Neural cell (in vitro differentiated cells): ENCODE measurements at regions not wholly inside any gene's neighbourhood (a gene's known extent, or its start where the extent isn't known, plus 50 kb on each side); places are given as distances from the start of the nearest gene placed in this dataset.

Experiments used
- EP300 ChIP-seq: fragments of 450-650 bp; conservative IDR thresholded peaks from 2 replicates; pipeline ENCODE4 v1.6.1; 2014; ENCODE audit warnings: antibody characterized with exemption, mild to moderate bottlenecking, moderate library complexity; ENCODE audit not compliant: poor library complexity, severe bottlenecking
- EZH2 ChIP-seq: fragments of 200-600, 300-800 bp; shearing (Covaris generic), sonication (generic); IDR thresholded peaks from 2 replicates; pipeline ENCODE4 v1.6.1; 2014; ENCODE audit warnings: antibody characterized with exemption, low read length, borderline replicate concordance, mild to moderate bottlenecking; ENCODE audit not compliant: insufficient read depth, poor library complexity, severe bottlenecking
- MXI1 ChIP-seq: fragments of 450-650 bp; conservative IDR thresholded peaks from 2 replicates; pipeline ENCODE4 v1.6.1; 2014; ENCODE audit warnings: antibody characterized with exemption, mild to moderate bottlenecking; ENCODE audit not compliant: poor library complexity, severe bottlenecking
- POLR2AphosphoS5 ChIP-seq: IDR thresholded peaks from 2 replicates; pipeline ENCODE4 v1.6.1; 2012
- RAD21 ChIP-seq: fragments of 450-650 bp; conservative IDR thresholded peaks from 2 replicates; pipeline ENCODE4 v1.6.1; 2014; ENCODE audit warnings: antibody characterized with exemption, mild to moderate bottlenecking, moderate library complexity
- SMC3 ChIP-seq: fragments of 450-650 bp; conservative IDR thresholded peaks from 2 replicates; pipeline ENCODE4 v1.6.1; 2014; ENCODE audit warnings: antibody characterized with exemption, mild to moderate bottlenecking, moderate library complexity; ENCODE audit not compliant: poor library complexity
- TAF1 ChIP-seq: IDR thresholded peaks from 2 replicates; pipeline ENCODE4 v1.6.1; 2012; ENCODE audit warnings: low read depth
- TF ChIP-seq, protein P1 (sequence below): fragments of 450-650 bp; IDR thresholded peaks from 2 replicates; pipeline ENCODE4 v1.5.1; 2014; ENCODE audit warnings: antibody characterized with exemption, mild to moderate bottlenecking, moderate library complexity; ENCODE audit not compliant: poor library complexity, severe bottlenecking
- TF ChIP-seq, protein P2 (sequence below): IDR thresholded peaks from 2 replicates; pipeline ENCODE4 v1.6.1; 2012; ENCODE audit warnings: borderline replicate concordance

- no peak for TF ChIP-seq POLR2AphosphoS5
- TF ChIP-seq, protein P1, sequence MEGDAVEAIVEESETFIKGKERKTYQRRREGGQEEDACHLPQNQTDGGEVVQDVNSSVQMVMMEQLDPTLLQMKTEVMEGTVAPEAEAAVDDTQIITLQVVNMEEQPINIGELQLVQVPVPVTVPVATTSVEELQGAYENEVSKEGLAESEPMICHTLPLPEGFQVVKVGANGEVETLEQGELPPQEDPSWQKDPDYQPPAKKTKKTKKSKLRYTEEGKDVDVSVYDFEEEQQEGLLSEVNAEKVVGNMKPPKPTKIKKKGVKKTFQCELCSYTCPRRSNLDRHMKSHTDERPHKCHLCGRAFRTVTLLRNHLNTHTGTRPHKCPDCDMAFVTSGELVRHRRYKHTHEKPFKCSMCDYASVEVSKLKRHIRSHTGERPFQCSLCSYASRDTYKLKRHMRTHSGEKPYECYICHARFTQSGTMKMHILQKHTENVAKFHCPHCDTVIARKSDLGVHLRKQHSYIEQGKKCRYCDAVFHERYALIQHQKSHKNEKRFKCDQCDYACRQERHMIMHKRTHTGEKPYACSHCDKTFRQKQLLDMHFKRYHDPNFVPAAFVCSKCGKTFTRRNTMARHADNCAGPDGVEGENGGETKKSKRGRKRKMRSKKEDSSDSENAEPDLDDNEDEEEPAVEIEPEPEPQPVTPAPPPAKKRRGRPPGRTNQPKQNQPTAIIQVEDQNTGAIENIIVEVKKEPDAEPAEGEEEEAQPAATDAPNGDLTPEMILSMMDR = no peak
- TF ChIP-seq EZH2 = no peak
- no peak for TF ChIP-seq EP300
- TF ChIP-seq, protein P2, sequence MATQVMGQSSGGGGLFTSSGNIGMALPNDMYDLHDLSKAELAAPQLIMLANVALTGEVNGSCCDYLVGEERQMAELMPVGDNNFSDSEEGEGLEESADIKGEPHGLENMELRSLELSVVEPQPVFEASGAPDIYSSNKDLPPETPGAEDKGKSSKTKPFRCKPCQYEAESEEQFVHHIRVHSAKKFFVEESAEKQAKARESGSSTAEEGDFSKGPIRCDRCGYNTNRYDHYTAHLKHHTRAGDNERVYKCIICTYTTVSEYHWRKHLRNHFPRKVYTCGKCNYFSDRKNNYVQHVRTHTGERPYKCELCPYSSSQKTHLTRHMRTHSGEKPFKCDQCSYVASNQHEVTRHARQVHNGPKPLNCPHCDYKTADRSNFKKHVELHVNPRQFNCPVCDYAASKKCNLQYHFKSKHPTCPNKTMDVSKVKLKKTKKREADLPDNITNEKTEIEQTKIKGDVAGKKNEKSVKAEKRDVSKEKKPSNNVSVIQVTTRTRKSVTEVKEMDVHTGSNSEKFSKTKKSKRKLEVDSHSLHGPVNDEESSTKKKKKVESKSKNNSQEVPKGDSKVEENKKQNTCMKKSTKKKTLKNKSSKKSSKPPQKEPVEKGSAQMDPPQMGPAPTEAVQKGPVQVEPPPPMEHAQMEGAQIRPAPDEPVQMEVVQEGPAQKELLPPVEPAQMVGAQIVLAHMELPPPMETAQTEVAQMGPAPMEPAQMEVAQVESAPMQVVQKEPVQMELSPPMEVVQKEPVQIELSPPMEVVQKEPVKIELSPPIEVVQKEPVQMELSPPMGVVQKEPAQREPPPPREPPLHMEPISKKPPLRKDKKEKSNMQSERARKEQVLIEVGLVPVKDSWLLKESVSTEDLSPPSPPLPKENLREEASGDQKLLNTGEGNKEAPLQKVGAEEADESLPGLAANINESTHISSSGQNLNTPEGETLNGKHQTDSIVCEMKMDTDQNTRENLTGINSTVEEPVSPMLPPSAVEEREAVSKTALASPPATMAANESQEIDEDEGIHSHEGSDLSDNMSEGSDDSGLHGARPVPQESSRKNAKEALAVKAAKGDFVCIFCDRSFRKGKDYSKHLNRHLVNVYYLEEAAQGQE = no peak
- no peak for TF ChIP-seq RAD21
- no peak for TF ChIP-seq MXI1
- no peak for TF ChIP-seq TAF1
- TF ChIP-seq SMC3 = no peak
Observed at GRCh38 chr5:158590746-158591300, 508.9 kb downstream of the EBF1 start.
